ENCODE measurements at regions not wholly inside any gene's neighbourhood (a gene's known extent, or its start where the extent isn't known, plus 50 kb on each side); places are given as distances from the start of the nearest gene placed in this dataset.

DNA sequence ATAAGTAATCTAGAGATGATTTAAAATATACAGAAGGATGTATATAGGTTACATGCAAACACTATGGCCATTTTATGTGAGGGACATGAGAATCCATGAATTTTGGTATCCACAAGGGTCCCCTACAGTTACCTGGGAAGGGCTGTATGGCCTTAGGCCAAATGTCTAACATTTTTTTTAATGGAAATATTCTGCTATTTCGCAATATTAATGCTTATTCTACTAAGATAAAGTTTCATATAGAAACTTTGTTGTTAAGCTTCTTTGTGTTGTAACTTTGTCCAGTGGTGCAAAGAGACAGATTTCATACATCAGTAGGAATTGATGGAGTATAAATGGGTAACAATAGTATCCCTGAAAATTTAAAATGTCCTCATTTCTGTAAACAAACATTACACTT lies 233.4 kb upstream of the THBS1 start:
- no peak for DNase-seq (ENCODE audit: low read depth)

DNA sequence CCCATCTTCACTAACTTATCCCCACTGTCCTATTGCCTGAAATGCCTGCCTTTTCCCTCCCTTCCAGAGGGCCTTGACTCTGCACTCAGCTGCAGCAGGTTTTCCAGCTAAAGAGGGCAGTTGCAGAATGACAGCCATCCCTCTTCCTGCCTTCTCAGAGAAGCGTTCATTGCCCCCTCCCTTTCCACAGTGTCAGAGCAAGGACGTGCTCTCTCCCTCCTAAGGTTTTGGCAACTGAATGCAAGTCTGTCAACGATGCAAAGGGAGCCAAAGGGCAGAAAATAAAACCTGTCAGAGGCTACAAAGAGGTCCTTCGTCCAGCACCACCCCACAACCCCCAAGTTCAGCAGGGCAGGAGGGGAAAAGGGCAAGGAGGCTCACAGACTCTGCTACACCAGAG lies 230.1 kb upstream of the THBS1 start:
- DNase-seq (ENCODE audit: low read depth) = no peak

DNA sequence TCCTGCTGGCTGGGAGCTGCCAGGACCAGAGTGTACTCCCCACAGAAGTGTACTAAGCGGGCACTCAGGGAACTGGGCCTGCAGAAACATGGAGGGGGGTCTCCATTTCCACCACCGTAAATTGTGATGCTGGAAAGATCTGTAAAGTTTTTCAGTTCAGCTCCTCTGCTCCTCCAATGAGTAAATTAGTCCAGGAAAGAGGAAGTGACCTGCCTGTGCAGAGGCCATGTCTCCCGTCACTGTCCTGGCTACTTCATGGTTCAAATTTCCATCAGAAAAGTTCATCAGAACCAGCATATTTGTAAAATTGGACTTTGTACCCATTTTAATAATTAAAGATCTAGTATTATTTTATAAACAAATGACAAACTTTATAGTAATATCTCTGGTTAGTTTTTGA lies 226.7 kb upstream of the THBS1 start:
- DNase-seq (ENCODE audit: low read depth) = no peak

DNA sequence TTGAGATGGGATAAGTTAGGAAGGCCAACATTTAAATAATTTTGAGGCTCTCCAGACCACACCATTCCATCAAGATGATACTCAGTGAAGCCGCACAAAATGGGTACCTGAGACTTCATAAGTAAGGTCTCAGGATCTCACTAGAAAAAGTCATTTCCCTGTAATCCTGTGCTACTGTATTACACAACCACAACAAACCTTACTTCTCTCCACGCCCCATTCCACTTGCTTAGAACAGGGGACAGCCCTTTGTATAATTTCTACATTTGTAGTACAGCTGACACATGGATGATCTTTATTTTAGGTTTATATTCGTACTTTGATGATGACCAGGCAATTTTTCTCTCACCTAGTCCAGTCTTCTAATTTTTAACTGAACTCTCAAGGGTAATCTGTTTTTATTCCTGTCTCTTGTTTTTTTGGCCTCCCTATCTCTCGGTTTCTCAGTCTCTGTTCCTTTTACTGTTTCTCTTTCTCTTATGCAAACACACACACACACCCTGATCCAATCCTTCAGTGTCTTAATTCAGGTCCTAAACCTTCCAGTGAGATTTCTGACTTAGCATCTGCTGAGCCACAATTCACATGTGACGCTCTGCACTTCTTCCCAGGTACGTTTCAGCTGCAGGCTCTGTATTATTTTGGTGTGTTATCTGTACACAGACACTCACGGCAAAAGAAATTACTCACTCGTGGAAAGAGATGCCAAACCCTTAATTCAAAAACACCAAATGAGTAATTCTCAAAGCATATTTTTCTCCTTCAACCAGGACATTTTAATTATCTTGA lies 223.2 kb upstream of the THBS1 start:
- DNase-seq (ENCODE audit: low read depth) = no peak

DNA sequence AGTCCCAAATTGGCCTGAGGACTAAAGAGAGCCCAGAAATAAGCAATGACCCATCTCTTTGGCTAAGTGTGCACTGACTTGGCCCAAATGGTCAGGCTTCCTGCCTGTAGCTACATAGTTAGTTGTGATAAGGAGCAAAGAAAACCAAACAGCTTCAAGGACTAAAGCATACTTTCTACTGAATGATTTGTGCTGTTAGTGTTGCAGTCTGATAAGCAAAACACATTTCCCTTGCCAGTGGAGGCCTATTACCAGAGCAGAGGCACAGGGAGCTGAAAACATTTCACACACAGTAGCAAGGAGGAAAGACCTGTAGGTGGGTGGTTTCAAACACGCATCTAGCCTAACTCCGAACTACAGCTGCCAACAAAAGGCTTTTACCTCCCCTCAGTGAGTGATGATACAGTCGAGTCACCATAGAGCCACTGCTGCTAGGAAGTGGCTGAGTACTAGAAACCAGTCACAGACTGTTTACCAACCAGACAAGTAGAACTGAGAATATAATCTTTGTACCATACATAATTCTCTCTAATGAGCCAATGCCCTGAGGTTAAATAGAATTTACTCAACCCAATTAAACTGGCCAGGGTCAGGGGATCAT lies 222.3 kb upstream of the THBS1 start:
- no peak for DNase-seq (ENCODE audit: low read depth)

DNA sequence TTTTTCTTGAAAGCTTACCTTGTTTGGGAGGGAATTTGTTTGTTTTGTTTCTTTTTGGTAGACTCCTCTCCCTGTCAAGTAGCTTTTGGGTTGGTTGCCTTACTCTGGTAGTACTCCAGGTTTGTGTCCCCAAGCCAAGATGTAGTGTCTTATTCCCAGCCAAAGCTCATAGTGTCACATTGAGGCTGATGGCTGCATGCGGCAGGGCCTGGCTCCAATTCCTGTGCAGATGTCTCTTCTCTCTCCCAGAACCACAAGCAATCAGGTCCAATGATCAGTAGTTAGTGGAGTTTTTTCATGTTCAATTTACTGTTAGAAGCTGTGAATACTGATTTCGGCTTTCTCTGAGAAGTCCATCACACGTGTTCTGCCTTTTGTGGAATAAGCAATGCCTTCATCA lies 221.1 kb upstream of the THBS1 start:
- DNase-seq (ENCODE audit: low read depth) = no peak

DNA sequence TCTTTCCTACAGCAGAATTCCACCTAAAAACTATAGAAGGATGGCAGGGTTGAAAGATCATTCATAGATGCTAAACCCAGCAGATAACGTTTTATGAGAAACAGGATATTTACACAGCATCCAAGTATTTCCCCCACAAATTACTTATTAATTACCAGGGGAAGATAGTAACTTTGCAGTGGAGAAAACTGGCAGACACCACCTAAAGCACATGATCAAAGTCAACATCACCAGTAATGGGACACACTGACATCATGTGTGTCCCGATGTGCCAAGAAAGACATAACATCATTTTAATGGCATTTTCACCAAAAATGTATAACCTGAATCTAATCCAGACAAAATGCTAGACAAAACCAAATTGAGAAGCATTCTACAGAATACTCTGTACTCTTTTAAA lies 220.4 kb upstream of the THBS1 start:
- no peak for DNase-seq (ENCODE audit: low read depth)

DNA sequence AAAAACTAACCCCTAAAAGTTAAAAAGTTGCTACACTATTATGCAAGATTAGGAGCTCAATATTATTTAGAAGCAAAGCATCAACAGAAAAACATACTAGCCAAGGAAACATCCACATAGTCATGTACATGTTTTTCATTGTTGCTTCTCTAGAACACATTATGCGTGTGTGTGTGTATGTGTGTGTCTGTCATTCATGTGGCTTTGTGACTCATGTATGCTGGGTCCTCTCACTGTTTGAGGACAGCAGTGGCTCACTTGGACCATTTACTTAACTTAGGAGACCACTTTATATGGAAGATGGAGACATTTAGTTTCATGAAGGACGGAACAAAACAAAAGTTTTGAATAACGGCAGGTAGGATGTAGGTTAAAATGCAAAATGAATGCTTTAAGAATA lies 219.4 kb upstream of the THBS1 start:
- no peak for DNase-seq (ENCODE audit: low read depth)

DNA sequence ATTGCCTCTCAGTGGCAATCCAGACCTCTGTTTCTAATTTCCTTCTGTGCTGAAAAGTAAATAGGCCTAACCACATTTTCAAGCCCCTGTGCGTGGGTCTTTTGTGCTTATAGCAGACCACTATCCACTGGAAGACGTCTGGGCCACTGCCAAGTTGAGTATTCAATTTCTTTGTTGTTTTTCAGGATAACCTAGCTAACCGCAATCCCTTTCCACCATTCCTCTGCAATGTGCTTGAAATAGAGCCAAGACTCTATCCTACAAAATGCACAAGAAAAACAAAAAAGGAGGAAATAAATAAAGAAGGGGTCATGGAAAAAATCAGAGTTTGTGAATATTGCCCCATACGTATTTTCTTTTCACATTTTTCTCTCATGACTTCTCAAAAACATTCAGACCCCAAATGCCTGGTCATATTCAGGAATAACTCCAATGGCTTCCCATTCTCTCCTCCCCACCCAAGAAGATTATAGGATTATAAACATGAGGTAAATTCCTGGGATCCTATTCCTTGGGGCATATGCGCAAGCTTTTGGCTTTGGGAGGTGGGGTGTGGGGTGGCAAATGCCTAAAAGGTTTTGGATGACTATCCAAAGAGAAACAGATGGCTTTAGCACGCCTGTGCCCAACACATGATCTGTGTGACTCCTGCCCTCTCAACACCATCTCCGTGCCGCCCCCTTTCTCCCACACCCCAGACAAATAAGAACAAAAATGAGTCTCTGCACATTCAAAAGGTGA lies 217.9 kb upstream of the THBS1 start:
- DNase-seq (ENCODE audit: low read depth) = no peak

DNA sequence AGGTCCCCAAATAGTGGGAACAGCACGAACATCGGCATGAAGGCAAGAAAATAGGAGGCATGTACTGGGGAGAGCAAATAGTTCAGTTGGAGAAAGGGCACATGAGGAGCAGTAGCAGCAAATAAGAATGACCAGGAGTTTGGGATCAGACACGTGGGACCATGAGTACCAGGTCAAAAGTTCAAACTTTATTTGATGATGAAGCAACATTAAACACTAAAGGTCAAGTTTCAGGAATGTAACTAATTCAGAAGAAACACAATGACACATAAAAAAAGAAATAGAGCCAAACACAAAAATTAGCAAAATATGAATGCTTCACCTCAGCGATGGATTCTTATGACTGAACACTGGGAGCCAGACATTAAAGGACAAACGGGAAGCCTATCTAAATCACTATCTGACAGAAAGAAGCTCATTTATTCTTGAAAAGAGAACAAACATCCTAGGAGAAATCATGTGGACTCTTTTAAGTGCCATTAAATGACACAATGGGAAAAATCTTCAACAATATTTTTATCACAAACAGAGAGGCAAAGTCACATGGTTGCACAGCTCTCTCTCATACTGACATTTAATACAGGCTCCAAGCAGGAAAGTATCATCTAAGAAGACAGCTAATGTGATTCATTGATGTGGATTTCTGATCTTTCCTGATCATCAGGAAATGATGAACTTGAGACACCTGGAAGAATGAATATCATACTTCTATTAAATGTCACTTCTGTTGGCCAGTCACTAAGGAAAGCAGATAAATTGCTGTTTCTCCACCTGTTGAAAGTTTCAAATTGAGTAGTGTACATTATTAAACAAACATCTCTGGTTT lies 216.9 kb upstream of the THBS1 start:
- DNase-seq (ENCODE audit: low read depth) = no peak

DNA sequence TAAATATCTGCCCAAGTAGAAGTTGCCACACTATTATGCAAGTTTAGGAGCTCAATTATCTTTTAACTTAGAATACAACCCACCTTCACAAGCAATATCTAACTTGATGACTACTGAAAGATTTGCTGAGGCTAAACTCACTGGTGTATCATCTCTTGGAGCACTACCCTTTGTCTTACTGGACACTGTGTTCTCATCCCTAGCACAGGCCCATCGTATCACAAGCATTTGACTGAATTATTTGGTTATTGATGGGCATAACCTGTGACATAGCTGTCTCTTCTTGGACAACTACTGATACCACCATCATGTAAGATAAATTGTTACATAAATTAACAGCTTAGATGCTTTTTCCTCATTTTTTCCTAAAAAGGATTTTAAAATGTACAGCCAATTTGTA lies 216.2 kb upstream of the THBS1 start:
- no peak for DNase-seq (ENCODE audit: low read depth)

DNA sequence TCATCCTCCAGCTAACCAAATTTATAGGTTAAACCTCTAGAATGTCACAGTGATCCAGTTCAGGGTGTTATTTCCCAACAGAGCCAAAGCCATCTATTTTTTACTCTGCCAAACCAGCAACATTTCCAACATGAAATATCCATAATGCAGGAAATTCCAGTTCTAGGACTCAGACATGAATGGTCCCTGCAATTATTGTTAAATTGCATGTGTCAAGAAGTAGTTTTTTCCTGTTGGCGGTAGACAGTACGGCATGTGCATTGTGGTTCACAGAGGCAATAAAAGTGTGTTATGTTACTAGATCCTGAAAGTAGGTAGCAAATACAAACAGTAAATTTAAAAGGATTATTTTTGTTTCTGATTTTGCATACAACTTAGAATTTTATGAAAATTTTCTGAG lies 215.7 kb upstream of the THBS1 start:
- no peak for DNase-seq (ENCODE audit: low read depth)

DNA sequence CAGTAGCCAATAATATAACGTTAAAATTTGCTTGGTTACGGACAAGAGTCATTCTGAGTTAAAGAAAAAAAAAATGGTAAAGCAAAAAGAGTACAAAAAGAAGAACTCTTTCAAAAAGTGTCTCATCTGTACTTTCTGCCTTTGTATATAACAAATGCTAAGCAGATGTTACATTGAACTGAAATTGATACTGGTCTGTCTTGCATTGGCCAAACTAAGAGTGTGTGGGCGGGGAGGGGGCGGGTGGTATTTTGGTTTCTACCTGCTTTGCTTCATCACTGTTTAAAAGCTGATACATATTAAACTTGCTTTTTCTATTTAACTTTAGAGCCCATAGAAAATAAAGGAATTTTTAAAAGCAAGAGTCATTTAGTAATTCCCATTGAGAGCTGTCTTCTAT lies 215.0 kb upstream of the THBS1 start:
- DNase-seq (ENCODE audit: low read depth) = no peak

DNA sequence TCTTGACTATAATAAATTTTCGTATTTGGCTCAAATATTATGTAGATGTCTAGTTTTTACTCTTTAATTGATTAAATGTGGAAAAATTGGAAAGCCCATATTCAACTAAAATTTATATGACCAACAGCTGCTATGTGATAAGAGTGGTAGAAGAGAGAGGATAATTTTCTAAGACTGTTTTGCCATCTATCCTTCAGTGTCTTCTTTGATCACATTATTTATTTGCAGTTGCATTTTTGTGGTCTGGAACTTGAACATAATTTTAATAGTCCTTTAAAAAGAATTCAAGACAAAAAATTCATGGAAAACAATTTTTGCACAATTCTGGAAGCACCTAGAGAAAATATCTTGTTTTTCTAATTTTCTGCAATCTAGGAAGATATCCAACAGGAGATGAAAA lies 213.3 kb upstream of the THBS1 start:
- DNase-seq (ENCODE audit: low read depth) = no peak

DNA sequence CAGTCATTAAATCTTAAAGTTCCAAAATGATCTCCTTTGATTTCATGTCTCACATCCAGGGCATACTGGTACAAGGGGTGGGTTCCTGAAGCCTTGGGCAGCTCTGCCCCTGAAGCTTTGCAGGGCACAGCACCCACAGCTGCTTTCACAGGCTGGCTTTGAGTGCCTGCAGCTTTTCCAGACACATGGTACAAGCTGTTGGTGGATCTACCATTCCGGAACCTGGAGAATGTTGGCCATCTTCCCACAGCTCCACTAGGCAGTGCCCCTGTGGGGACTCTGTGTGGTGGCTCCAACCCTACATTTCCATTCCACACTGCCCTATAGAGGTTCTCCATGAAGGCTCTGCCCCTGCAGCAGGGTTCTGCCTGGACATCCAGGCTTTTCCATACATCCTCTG lies 211.1 kb upstream of the THBS1 start:
- DNase-seq (ENCODE audit: low read depth) = no peak

DNA sequence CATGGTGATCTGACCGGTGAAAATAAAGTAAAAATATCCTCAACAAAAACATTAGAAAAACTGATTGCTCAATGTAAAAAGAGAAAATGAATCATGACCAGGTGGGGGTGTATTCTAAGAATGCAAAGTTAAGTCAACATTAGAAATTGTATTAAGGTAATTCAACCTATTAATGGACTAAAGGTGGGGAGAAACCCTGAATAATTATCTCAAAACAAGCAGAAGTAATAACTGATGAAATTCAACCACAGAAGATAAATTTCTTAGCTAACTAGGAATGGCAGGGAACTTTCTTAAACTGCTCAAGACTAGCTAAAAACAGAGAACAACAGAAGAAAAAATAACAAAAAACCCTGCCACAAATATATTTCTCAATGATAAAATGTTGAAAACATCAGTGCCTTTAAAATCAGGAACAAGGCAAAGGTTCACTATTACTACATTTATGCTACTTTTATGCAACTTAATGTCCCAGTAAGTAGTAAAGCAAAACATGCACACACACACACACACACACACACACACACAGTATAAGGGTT lies 204.4 kb upstream of the THBS1 start:
- DNase-seq (ENCODE audit: low read depth) = no peak

DNA sequence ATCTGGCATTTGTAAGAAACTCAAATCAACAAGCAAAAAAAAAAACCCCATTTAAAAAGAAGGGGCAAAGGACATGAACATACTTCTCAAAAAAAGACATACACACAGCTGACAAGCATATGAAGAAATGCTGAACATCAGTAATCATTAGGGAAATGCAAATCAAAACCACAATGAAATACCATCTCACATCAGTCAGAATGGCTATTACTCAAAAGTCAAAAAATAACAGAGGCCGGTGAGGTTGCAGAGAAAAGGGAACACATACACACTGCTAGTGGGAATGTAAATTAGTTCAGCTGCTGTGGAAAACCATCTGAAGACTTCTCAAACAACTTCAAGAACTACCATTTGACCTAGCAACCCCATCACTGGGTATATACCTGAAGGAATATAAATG lies 199.4 kb upstream of the THBS1 start:
- DNase-seq (ENCODE audit: low read depth) = no peak

DNA sequence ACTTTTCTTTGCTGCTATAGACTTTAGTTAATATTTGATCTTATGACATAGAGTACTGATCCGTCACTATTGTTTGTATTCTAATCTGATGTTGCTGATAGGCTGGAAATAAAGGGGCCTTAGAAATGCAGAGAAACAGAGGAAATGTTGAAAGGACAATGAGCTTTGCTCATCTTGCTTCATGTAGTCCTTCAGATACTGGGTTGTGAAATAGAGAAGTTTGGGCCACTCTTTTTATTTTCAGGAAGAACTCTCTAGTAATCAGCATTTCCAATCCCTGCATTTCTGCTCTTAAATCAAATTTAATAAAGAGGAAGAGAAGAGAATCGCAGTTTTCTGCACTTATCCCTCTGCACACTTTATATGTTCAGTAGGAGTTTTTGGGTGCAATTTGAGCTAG lies 192.8 kb upstream of the THBS1 start:
- DNase-seq (ENCODE audit: low read depth) = no peak

DNA sequence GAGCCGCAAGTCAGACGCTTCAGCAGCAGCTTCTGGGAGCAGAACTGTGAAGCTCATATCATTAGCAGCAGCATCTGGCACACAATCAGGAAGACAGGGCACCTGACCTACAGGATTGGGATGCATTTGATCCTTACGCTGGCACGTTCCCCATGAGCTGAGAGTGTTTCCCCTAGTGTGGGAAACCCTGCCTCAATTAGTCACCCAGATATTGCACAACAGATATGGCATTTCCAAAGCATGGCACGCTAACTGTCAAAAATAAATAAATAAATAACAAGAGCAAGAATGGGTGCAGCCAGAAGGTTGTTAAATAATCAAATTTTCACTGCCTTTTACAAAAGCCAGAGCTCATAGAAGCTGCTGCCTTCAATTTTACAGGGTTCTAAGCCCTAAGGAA lies 189.6 kb upstream of the THBS1 start:
- DNase-seq (ENCODE audit: low read depth) = no peak

DNA sequence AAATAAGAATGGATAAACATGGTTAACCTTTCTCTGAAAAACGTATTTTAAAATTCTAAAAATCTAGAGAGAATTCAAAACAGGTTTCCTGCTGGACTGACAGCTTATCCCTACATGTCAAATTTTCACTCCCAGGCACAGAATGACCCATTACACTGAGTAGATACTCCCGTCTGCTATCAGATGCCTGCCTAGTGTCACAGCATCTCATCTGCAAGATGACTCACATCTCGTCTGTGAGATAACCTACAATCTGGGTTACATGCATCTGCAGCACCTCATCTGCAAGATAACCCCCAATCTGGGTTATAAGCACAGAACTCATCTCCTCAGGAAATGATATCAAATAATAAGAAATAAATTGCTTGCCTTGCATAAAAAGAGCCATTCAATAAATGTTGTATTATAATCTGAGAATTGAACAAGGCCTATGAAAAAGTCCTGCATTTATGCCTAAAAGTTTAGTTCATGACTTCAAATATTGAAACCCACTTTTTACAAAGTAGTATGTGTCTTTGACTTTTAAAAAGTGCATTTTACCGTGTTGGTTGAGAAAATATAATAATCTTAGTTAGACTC lies 188.3 kb upstream of the THBS1 start:
- DNase-seq (ENCODE audit: low read depth) = no peak

DNA sequence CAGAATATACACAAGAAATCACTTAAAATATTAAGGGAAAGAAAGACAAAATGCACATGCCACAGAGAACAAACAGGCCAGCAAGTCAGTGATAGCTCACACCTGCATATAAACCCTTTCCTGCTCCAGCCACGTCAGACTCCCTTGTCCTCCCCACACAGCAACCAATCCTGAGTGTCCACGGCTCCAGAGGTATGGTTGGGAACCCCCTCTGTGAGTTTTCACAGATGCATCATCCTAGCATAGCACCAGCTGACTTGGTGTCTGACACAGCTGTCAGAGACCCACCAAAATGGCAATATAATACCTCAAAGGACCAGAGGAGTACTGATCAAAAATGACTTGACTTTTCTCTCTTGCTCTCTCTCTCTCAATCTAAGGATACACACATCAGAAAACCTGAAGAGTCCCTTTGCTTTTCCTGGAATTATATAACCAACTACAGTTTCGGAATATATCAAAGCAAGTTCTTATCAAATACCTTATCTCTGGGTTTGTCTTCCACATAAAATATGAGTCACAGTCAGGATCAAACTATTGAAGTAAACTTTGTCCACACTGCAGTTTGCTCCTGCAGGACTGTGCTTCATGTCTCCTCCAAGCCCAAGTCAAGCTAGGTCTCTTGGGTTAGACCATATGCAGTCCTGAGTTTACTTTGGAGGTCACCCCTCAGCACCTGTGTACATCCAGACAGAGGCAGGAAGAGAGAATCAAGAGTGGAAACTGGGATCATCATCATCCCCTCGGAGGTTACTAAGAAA lies 187.1 kb upstream of the THBS1 start:
- DNase-seq (ENCODE audit: low read depth) = no peak
